ENCODE measurements at regions not wholly inside any gene's neighbourhood (a gene's known extent, or its start where the extent isn't known, plus 50 kb on each side); places are given as distances from the start of the nearest gene placed in this dataset.

DNA sequence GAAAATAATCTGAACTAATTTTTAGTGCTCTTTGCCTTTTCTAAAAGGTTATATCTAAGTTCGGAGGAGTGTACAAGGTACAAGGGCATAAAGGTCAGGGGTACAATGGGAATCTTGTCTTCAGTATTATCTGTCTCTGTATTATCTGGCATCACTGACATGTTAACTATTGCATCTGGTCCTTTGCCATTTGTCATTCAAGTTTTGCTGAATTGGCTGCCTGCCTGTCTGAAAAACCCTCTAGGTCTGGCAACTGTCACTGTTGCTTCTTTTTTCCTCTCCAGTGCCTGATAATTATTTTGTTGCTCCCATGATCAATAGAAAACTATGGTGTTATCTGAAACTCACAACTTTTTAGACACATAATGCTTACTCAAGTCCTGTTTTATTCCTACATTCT, 112.5 kb upstream of the STK26 start:
- DNase-seq, result no peak

DNA sequence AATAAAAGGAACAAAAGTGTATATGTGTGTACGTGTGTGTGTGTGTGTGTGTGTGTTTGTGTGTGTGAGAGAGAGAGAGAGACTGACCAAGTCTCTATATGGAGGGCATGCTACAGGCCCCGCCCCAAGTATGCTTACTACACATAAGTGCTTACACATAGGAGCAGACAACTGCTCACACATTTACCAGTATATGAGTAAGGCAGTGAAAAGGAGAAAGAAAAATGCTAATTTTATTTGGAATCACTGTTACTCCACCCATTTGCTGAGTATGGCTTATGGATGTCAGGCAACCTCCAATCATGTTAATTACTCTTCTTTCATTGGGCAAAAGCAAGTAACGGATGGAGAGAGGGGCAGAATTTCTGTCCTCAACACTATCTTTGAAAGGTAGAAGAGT, 107.6 kb upstream of the STK26 start:
- DNase-seq, result no peak

DNA sequence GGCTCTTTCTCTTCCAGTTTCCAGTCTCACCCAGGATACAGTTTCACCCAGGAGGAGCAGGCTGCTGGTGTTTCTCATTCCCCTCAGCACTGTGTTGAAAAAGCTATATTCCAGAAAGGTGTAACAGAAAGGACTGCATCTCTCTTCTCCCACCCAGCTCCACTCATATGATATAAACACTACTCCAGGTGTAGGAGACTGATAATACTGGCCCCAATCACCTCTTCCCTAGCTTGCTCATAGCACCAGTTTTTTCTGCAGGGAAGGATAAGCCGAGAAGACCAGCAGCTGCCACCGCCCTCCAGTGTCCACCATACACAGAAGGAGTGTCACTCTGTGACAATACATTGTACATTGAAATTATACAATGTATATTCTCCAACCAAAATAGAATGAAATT, 105.5 kb upstream of the STK26 start:
- no peak for DNase-seq

DNA sequence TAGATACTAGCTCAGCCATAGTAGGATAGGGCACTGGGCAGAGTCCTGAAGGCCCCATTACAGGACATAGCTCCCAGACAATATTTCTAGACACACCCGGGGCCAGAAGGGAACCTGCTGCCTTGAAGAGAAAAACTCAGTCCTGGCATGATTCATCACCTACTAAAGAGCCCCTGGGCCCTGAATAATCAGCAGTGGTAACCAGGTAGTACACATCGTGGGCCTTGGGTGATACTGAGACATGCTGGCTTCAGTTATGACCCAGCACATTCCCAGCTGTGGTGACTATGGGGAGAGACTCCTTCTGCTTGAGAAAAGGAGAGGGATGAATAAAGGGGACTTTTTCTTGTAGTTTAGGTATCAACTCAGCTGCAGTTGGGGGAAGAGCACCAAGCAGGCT, 104.3 kb upstream of the STK26 start:
- no peak for DNase-seq

DNA sequence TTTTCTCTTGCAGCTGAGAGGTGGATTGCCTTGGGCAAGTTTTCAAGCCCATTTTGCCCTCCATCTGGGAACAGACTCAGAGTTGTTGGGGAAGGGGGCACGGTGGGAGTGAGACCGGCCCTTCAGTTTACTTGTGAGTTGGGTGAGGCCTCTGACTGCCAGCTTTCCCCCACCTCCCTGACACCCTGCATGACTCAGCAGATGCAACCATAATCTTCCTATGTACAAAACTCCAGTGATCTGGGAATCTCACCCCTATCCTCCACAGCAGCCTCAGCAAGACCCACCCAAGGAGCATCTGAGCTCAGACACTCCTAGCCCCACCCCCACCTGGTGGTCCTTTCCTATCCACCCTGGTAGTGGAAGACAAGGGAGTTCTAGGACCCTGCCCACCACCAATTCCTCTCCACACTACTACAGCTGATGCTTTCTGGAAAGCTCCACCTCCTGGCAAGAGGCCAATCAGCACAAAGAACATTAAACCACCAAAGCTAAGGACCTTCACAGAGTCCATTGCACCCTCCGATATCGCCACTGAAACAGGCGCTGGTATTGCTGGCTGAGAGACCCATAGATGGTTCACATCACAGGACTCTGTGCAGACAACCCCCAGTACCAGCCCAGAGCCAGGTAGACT, 99.4 kb upstream of the STK26 start:
- DNase-seq, result no peak

DNA sequence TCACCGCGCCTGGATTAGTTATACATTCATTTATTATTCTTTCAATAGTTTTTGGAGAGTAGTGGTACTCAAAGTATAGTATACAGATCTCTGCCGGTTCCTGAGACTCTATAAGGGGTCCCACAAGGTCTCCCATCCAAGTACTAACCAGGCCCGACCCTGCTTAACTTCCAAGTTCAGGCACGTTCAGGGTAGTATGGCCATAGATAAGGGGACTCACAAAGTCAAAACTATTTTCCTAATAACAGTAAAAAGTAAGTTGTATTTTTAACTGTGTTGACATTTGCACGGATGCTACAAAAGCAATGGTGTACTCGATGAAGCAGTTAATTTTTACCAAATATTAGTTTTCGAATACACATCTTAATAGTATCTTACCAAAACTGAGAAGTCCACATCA, 84.4 kb upstream of the STK26 start:
- DNase-seq, result no peak

DNA sequence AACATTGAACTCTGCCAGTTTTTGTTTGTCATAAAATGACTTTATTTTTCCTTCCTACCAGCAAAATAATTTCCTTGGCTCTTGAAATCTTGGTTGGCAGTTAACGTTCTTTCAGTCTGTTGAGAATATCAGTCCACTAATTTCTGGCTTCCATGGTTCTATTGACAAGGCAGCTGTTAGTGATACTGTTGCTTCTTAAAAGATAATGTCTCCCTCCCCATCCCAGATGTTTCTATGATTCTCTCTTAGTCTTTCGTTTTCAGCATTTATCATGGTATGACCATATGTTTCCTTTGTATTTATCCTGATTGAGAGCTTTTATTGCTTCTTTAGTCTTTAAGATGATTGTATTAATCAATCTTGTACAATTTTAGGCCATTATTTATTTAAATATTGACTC, 81.1 kb upstream of the STK26 start:
- DNase-seq, result no peak

DNA sequence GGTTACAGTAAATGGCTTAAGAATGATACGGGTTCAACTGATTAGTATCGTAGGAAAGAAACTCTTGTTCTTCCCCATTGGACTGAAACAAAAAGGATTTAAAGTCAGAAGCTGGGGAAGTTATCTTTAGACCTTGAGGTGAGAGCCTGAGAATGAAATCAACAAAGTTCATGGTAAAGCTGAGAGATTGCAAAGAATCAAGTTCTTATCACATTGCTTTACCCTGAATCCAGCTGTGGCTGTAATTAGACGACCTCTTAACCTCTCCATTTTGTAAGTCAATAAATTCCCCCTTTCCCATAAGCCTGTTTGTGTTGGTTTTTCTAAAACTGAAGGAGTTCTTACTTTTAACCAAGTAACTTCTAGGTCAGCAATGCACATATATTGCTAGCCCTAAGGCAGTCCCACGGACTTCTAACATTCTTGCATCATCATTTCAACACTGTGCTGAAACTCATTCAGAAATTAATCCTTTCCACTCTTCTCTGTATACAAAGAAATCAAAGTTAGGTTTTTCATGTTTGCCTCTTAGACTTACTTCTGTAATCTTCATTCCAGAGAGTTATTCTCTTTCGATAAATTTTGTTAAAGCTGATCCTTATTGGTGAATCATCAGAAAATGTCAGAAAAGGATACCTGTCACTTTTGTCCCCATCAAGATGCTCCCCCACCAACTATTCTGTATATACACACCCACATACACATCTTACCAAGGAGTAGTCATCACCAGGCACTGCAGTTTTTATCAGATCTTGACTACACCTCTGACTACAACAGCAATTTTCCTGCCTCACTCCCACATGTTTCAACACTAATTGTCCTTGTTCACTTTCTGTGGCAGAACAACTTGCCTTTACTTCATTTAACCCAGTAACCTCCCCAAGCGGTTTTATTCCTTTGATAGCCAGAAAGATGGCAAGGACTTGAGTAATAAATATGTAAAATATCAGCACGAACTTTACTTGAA, 77.9 kb upstream of the STK26 start:
- DNase-seq, result no peak

DNA sequence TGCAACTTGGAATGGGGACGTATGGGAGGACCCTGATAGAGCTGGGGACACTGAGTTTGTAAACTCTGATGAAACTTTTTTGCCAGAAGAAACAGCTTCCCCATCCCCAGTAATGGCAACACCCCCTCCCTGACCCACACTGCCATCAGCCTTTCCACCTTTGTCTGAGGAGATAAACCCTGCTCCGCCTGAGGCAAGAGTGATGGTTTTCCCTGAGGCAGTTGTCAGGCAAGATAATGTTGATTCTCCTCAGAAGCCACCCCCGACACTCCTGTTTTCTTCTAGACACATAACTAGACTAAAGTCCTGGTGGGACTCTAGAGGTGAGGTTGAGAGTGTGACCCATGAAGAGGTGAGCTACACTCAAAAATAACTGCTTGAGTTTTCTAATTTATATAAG, 71.9 kb upstream of the STK26 start:
- no peak for DNase-seq

DNA sequence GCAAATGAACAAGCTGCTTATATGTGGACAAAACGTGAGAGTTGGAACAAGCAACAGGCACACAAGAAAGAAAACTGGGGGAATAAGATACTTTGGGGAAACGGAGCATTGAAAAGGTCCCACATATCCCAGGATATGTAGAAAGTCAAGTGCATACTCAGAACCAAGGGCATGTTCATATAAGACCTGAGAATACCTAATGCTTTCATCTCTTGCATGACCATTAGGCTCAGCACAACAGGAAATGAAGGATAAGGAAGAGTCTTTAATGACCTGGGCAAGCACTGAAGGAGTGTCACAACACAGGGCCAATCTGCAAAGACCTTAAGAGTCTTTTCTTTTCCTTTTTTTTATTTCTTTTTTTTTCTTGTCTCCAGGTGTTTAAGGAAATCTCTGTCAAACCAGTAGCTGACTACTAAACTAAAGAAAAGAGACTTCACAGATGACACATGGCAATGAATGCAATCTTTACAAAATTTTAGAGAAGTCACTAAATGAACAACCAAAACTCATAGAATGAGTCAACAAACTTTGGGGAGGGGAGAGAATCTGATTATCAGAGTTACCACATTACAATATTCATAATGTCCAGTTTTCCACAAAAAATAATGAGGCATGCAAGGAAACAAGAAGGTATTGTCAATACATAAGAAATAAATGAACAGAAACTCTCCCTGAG, 67.9 kb upstream of the STK26 start:
- no peak for DNase-seq

DNA sequence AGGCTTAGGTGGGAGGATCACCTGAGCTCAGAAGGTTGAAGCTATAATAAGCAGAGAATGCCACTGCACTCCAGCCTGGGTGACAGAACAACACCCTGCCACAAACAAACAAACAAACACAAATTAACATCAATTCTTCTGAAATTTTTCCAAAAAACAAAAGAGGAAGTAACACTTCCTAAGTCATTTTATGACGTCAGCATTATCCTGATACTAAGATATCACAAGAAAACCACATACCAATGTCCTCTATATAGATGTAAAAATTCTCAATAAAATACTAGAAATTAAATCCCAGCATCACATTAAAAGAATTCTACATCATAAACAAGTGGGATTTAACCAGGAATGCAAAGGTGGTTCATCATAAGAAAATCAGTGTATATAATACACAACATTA, 64.4 kb upstream of the STK26 start:
- no peak for DNase-seq

DNA sequence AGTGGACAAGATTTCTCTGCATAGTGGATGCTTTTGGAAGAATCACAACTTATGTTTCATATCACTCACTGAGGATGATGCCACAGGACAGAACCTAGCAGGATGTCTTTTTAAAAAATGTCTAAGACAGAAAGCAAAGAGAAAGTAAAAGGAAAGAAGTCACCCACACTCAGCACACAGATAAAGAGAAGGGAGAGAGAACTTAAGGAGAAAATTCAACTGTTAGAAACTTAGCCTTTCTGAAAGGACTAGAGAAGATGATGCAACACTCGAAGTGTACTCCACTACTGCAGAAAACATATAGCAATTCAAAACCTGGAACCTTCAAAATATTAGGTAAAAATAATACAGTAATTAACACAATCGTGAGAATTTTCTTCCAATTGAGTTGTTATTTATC, 52.8 kb upstream of the STK26 start:
- no peak for DNase-seq
